Karpas-422 (cell line): ENCODE measurements at regions not wholly inside any gene's neighbourhood (a gene's known extent, or its start where the extent isn't known, plus 50 kb on each side); places are given as distances from the start of the nearest gene placed in this dataset.
"Not testable (repeated sequence)": the region's sequence is repeated elsewhere in the genome, so short reads cannot be mapped to it uniquely, and the experiment has no call there.

Source experiments
- DNase-seq: peaks from one replicate; pipeline ENCODE4 v3.0.0-alpha.2; 2015
- H2AFZ ChIP-seq: fragments of 200-600 bp; sonication (generic); 2 replicates; pipeline ENCODE4 v1.6.1; 2014; ENCODE audit warnings: antibody characterized with exemption, low read length, mixed read lengths
- H3K27ac ChIP-seq: fragments of 200-600 bp; sonication (generic); 2 replicates; pipeline ENCODE4 v1.5.1; 2014; ENCODE audit warnings: mild to moderate bottlenecking, low read length, moderate library complexity
- H3K27me3 ChIP-seq: fragments of 200-600 bp; sonication (generic); 2 replicates; pipeline ENCODE4 v1.6.1; 2014; ENCODE audit warnings: low read length, mixed read lengths
- H3K36me3 ChIP-seq: fragments of 200-600 bp; sonication (generic); 2 replicates; pipeline ENCODE4 v1.6.1; 2014; ENCODE audit warnings: low read length, mixed read lengths; ENCODE audit not compliant: insufficient read depth
- H3K4me1 ChIP-seq: fragments of 200-600 bp; sonication (generic); 2 replicates; pipeline ENCODE4 v1.6.1; 2014; ENCODE audit warnings: mild to moderate bottlenecking, low read length, mixed read lengths
- H3K4me2 ChIP-seq: fragments of 200-600 bp; sonication (generic); 2 replicates; pipeline ENCODE4 v1.6.1; 2014; ENCODE audit warnings: low read length, low read depth, mild to moderate bottlenecking; ENCODE audit not compliant: poor library complexity, severe bottlenecking
- H3K4me3 ChIP-seq: fragments of 200-600 bp; sonication (generic); 2 replicates; pipeline ENCODE4 v1.5.1; 2014; ENCODE audit warnings: mild to moderate bottlenecking, antibody characterized with exemption, low read length, mixed read lengths
- H3K79me2 ChIP-seq: fragments of 200-600 bp; sonication (generic); 2 replicates; pipeline ENCODE4 v1.6.1; 2014; ENCODE audit warnings: mild to moderate bottlenecking, low read length, mixed read lengths
- H3K9ac ChIP-seq: fragments of 200-600 bp; sonication (generic); 2 replicates; pipeline ENCODE4 v1.6.0; 2014; ENCODE audit warnings: low read length
- H3K9me2 ChIP-seq: fragments of 200-600 bp; sonication (generic), shearing (Covaris generic); replicated peaks from 2 replicates; pipeline ENCODE4 v1.6.0; 2014; ENCODE audit warnings: mild to moderate bottlenecking, low read length, moderate library complexity; ENCODE audit not compliant: insufficient read depth
- H3K9me3 ChIP-seq: fragments of 300-700, 200-600 bp; sonication (generic); 2 replicates; pipeline ENCODE4 v1.6.1; 2014; ENCODE audit warnings: low read length, mixed read lengths
- H4K20me1 ChIP-seq: fragments of 200-600 bp; sonication (generic); 2 replicates; pipeline ENCODE4 v1.6.1; 2014; ENCODE audit warnings: mild to moderate bottlenecking, antibody characterized with exemption, low read length, low read depth; ENCODE audit not compliant: insufficient read depth

DNA sequence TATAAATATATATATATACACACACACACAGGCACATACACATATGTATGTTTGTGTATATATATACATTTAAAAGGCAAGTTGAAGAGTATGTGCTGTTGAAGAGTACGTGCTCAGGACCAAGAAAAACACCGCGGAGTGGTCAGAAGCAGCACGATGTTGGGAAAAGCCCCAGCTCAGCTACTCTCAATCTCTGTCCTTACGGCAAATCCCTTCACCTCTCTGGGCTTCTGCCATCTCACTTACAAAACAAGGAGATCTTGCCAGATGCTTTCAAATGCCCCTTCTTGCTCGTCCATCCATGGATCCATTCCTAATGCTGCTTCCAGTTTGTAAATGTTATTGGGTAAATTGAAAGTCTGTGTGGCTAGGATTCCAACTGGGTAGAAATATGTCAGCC lies 333.9 kb downstream of the BCL11A start:
- no peaks in the 10 kb centered on the region for H3K4me1 ChIP-seq
- H3K79me2 ChIP-seq, result no peaks in the 10 kb centered on the region
- H3K27me3 ChIP-seq, result no peaks in the 10 kb centered on the region
- H3K9ac ChIP-seq, result no peak overlapping the region
- no peak overlapping the region for H3K27ac ChIP-seq
- no peaks in the 10 kb centered on the region for H3K9me3 ChIP-seq
- H4K20me1 ChIP-seq, result no peaks in the 10 kb centered on the region
- H3K36me3 ChIP-seq, result no peaks in the 10 kb centered on the region
- no peak overlapping the region for H2AFZ ChIP-seq
- no peak overlapping the region for H3K4me3 ChIP-seq
- DNase-seq, result no peak
- H3K9me2 ChIP-seq, result no peaks in the 10 kb centered on the region
- H3K4me2 ChIP-seq, result no peak overlapping the region

GRCh38 chr2:60216452-60216995 lies 336.9 kb downstream of the BCL11A start:
- no peak for DNase-seq
- no peaks in the 10 kb centered on the region for H3K4me1 ChIP-seq
- H3K27me3 ChIP-seq, result no peaks in the 10 kb centered on the region

DNA sequence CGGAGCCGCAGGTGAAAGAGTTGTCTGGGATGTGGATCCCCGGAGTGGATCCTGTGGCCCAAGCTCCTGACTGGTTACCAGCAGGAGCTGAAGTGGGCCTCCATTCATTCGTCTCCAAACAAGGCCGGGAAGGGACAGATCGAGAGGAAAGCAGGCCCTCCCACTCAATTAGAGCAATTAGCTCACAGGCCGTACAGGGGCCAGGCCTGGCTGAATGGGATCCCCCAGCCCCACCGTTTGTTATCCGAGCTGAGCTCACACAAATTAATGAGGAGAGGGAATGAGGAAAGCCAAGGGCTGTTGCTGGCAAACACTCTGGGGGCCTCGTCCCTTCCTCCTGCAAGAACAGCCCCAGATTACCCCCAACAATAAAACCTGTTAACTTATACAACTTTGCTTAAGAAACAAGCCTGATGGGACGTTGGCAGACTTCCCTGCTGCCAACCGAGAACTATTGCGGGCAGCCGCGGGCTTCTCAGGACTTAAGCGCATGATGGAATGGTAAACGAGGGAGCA lies 338.0 kb downstream of the BCL11A start:
- H3K9me2 ChIP-seq, result no peaks in the 10 kb centered on the region
- no peaks in the 10 kb centered on the region for H3K36me3 ChIP-seq
- H3K9ac ChIP-seq, result no peak overlapping the region
- H2AFZ ChIP-seq, result no peak overlapping the region
- no peaks in the 10 kb centered on the region for H3K4me1 ChIP-seq
- no peak overlapping the region for H3K4me2 ChIP-seq
- H3K4me3 ChIP-seq, result no peak overlapping the region
- no peaks in the 10 kb centered on the region for H4K20me1 ChIP-seq
- no peaks in the 10 kb centered on the region for H3K79me2 ChIP-seq
- no peaks in the 10 kb centered on the region for H3K27me3 ChIP-seq
- no peaks in the 10 kb centered on the region for H3K9me3 ChIP-seq
- DNase-seq, result no peak
- no peak overlapping the region for H3K27ac ChIP-seq

More at GRCh38 chr2:60216452-60216995, 336.9 kb downstream of the BCL11A start:
- no peaks in the 10 kb centered on the region for H3K9me2 ChIP-seq
- no peaks in the 10 kb centered on the region for H3K36me3 ChIP-seq
- H3K4me2 ChIP-seq, result no peak overlapping the region
- no peaks in the 10 kb centered on the region for H3K9me3 ChIP-seq
- H4K20me1 ChIP-seq, result no peaks in the 10 kb centered on the region
- no peaks in the 10 kb centered on the region for H3K79me2 ChIP-seq
- H3K9ac ChIP-seq, result no peak overlapping the region
- H3K4me3 ChIP-seq, result no peak overlapping the region
- no peak overlapping the region for H3K27ac ChIP-seq
- H2AFZ ChIP-seq, result no peak overlapping the region

GRCh38 chr2:60214626-60214875 lies 338.9 kb downstream of the BCL11A start:
- Histone ChIP-seq H3K79me2 (no peaks in the 10 kb centered on the region), H3K9ac (no peak overlapping the region), H3K9me3 (no peaks in the 10 kb centered on the region), H3K27ac (no peak overlapping the region), H3K36me3 (no peaks in the 10 kb centered on the region), H3K4me2 (no peak overlapping the region), H3K9me2 (no peaks in the 10 kb centered on the region), H3K4me3 (no peak overlapping the region), H3K4me1 (no peaks in the 10 kb centered on the region), H2AFZ (no peak overlapping the region), H4K20me1 (no peaks in the 10 kb centered on the region), H3K27me3 (no peaks in the 10 kb centered on the region)
- DNase-seq, result no peak

GRCh38 chr2:60213865-60214625 lies 339.4 kb downstream of the BCL11A start:
- Histone ChIP-seq H3K9me2 (no peaks in the 10 kb centered on the region), H3K36me3 (no peaks in the 10 kb centered on the region), H3K4me2 (no peak overlapping the region), H3K4me3 (no peak overlapping the region), H3K27ac (no peak overlapping the region), H3K4me1 (no peaks in the 10 kb centered on the region), H4K20me1 (no peaks in the 10 kb centered on the region), H3K9me3 (no peaks in the 10 kb centered on the region), H3K9ac (no peak overlapping the region), H2AFZ (no peak overlapping the region), H3K27me3 (no peaks in the 10 kb centered on the region), H3K79me2 (no peaks in the 10 kb centered on the region)
- no peak for DNase-seq

DNA sequence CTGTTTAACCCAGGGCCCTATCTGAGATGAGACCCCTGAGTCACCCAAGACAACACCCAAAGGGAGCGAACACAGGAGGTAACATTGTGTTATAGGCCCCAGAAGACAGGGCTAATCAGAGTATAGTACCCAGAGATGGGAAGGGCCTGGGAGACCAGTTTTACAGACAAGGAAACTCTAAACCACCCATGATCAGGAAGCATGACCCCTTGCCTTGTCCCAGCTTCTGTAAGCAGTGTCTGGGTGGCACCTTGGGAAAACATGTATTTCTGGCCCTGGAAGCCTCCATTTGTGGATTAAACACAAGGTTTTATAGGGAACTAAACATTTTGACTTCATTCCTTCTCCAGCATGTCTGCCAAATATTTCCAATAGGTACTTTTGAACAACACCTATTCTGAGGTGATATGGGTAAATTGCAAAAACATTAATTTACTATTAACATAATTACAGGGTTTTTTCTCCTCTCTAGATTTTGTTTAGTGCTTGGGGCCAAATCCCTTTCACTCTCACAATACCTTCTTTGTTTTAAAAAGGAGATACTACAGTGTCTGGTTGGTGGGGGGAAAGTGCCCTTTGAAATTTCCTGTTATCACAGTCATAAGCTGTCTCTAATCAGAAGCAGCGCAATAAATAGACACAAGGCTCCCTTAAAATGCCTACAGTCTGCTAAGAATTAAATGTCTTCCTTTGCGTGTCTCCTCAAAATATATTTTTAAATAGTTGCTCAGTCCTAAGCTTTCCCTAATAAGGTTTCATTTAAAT lies 341.1 kb downstream of the BCL11A start:
- no peak overlapping the region for H3K4me3 ChIP-seq
- H3K9ac ChIP-seq, result no peak overlapping the region
- H3K36me3 ChIP-seq, result no peaks in the 10 kb centered on the region
- H3K9me2 ChIP-seq, result no peaks in the 10 kb centered on the region
- H2AFZ ChIP-seq, result no peak overlapping the region
- no peaks in the 10 kb centered on the region for H3K27me3 ChIP-seq
- H4K20me1 ChIP-seq, result no peaks in the 10 kb centered on the region
- H3K9me3 ChIP-seq, result no peaks in the 10 kb centered on the region
- H3K4me2 ChIP-seq, result no peak overlapping the region
- no peaks in the 10 kb centered on the region for H3K4me1 ChIP-seq
- DNase-seq, result no peak
- no peak overlapping the region for H3K27ac ChIP-seq
- H3K79me2 ChIP-seq, result no peaks in the 10 kb centered on the region

- H3K36me3 ChIP-seq, H3K9me2 ChIP-seq, H3K9ac ChIP-seq, H3K4me1 ChIP-seq, H2AFZ ChIP-seq, H4K20me1 ChIP-seq, H3K4me2 ChIP-seq, H3K4me3 ChIP-seq, H3K27ac ChIP-seq, H3K79me2 ChIP-seq, DNase-seq, H3K27me3 ChIP-seq, H3K9me3 ChIP-seq: not testable (repeated sequence)
Measured at GRCh38 chr2:60189006-60189405, 364.4 kb downstream of the BCL11A start.

GRCh38 chr2:60175290-60175689 lies 378.2 kb downstream of the BCL11A start:
- Histone ChIP-seq H2AFZ (no peak overlapping the region), H3K27me3 (no peaks in the 10 kb centered on the region), H3K9me3 (no peaks in the 10 kb centered on the region), H4K20me1 (no peaks in the 10 kb centered on the region), H3K9me2 (no peaks in the 10 kb centered on the region), H3K4me3 (no peak overlapping the region), H3K36me3 (no peaks in the 10 kb centered on the region), H3K4me1 (no peaks in the 10 kb centered on the region), H3K9ac (no peak overlapping the region), H3K4me2 (no peak overlapping the region), H3K79me2 (no peaks in the 10 kb centered on the region), H3K27ac (no peak overlapping the region)
- no peak for DNase-seq
